Right lobe of liver (tissue), 6 donors: ENCODE measurements at regions not wholly inside any gene's neighbourhood (a gene's known extent, or its start where the extent isn't known, plus 50 kb on each side); places are given as distances from the start of the nearest gene placed in this dataset.

Experiments
- ATAC-seq, 4 donors: fragments of 200-7000 bp; cut with Tn5 transposase; one replicate each; pipeline ENCODE4 v1.9.1; 2020; ENCODE audit warnings: mild to moderate bottlenecking in 4 of 4, moderate library complexity in 4 of 4
- DNase-seq, 3 donors: peaks; one replicate each; pipeline ENCODE4 v3.0.0-alpha.2; 2020
- H3K27ac ChIP-seq, 3 donors: fragments of 200-600 bp; one replicate each; pipeline ENCODE4 v1.8.0; 2022
- H3K27me3 ChIP-seq, 2 donors: fragments of 200-600 bp; one replicate each; pipeline ENCODE4 v1.8.0; 2022
- H3K36me3 ChIP-seq, 4 donors: fragments of 200-600 bp; sonication (generic) in 1 of 4; one replicate each; pipeline versions ENCODE4 v1.5.1 to v1.8.0; 2017 to 2022; ENCODE audit warnings: control low read depth in 1 of 4
- H3K4me1 ChIP-seq, 4 donors: fragments of 200-600 bp; sonication (generic) in 1 of 4; one replicate each; pipeline versions ENCODE4 v1.5.1 to v1.8.0; 2017 to 2022; ENCODE audit warnings: control low read depth in 1 of 4
- H3K4me3 ChIP-seq, 3 donors: fragments of 200-600 bp; one replicate each; pipeline ENCODE4 v1.8.0; 2022
- H3K9me3 ChIP-seq, 4 donors: fragments of 200-600 bp; sonication (generic) in 1 of 4; one replicate each; pipeline versions ENCODE4 v1.5.1 to v1.8.0; 2017 to 2022; ENCODE audit warnings: control low read depth in 1 of 4
- POLR2A ChIP-seq: fragments of 450-650 bp; IDR thresholded peaks from one replicate; pipeline ENCODE4 v1.6.1; 2017; ENCODE audit warnings: antibody characterized with exemption, mild to moderate bottlenecking
- WGBS: methylation state at CpG from one replicate; pipeline ENCODE4 v1.1.6; 2018; ENCODE audit warnings: low coverage, low lambda C conversion rate; ENCODE audit not compliant: insufficient coverage; ENCODE audit errors: missing lambda C conversion rate; 5-methylcytosine and 5-hydroxymethylcytosine counted together
- intact Hi-C, 2 donors: fragments of 100-400 bp; cut with DNase I; formaldehyde crosslinking; loops; one replicate each; pipeline versions ENCODE4 v1.11.2 to v1.14.1; 2022
- TF ChIP-seq, protein P1 (sequence below), 4 donors: fragments of 200-600 bp in 3 of 4; fragments of 450-650 bp in 1 of 4; IDR thresholded peaks; one replicate each; pipeline versions ENCODE4 v1.5.1 to v1.8.0; 2016 to 2022; ENCODE audit warnings: antibody characterized with exemption in 4 of 4, mild to moderate bottlenecking in 2 of 4
- donor health status: DM: no; HTN: yes; CAD: no.
- donor health status: DM: no; HTN: no; CAD: no.
- donor health status: DM: no; HTN: no; CAD: no.
- donor health status: DM: no; HTN: yes; CAD: no.
- donor health status: DM: no; HTN: yes; CAD: no.

GRCh38 chr6:126867641-126868040, 250.8 kb upstream of the RSPO3 start:
- H3K9me3 ChIP-seq: no peaks in the 10 kb centered on the region
- H3K27ac ChIP-seq: no peak overlapping the region
- ATAC-seq (no peak), DNase-seq (no peak)
- intact Hi-C loops: no loop called here
- H3K27me3 ChIP-seq: no peaks in the 10 kb centered on the region
- no peaks in the 10 kb centered on the region for H3K36me3 ChIP-seq
- no peaks in the 10 kb centered on the region for H3K4me1 ChIP-seq
- no peak overlapping the region for H3K4me3 ChIP-seq
- TF ChIP-seq, protein P1, sequence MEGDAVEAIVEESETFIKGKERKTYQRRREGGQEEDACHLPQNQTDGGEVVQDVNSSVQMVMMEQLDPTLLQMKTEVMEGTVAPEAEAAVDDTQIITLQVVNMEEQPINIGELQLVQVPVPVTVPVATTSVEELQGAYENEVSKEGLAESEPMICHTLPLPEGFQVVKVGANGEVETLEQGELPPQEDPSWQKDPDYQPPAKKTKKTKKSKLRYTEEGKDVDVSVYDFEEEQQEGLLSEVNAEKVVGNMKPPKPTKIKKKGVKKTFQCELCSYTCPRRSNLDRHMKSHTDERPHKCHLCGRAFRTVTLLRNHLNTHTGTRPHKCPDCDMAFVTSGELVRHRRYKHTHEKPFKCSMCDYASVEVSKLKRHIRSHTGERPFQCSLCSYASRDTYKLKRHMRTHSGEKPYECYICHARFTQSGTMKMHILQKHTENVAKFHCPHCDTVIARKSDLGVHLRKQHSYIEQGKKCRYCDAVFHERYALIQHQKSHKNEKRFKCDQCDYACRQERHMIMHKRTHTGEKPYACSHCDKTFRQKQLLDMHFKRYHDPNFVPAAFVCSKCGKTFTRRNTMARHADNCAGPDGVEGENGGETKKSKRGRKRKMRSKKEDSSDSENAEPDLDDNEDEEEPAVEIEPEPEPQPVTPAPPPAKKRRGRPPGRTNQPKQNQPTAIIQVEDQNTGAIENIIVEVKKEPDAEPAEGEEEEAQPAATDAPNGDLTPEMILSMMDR (IDR thresholded peaks at IDR 0.05): no peak
- TF ChIP-seq POLR2A: no peak
- WGBS: 87% methylated on average over 3 of the region's 3 CpGs

- H3K4me1 ChIP-seq: no peaks in the 10 kb centered on the region
These were observed 245.1 kb upstream of the RSPO3 start for GRCh38 chr6:126873351-126873750.

GRCh38 chr6:126873791-126874190, 244.7 kb upstream of the RSPO3 start:
- H3K4me1 ChIP-seq: no peaks in the 10 kb centered on the region
- no peak overlapping the region for H3K4me3 ChIP-seq
- TF ChIP-seq POLR2A: no peak
- TF ChIP-seq, protein P1 (IDR thresholded peaks at IDR 0.05): no peak
- WGBS: 44% methylated on average over 1 of the region's 1 CpG
- DNase-seq (no peak), ATAC-seq (no peak)
- no peaks in the 10 kb centered on the region for H3K36me3 ChIP-seq
- no peaks in the 10 kb centered on the region for H3K9me3 ChIP-seq
- H3K27ac ChIP-seq: no peak overlapping the region
- intact Hi-C loops: no loop called here
- H3K27me3 ChIP-seq: no peaks in the 10 kb centered on the region

More at GRCh38 chr6:126873351-126873750, 245.1 kb upstream of the RSPO3 start:
- no peaks in the 10 kb centered on the region for H3K9me3 ChIP-seq
- intact Hi-C loops: no loop called here
- DNase-seq (no peak), ATAC-seq (no peak)
- H3K4me3 ChIP-seq: no peak overlapping the region
- TF ChIP-seq POLR2A: no peak
- TF ChIP-seq, protein P1 (IDR thresholded peaks at IDR 0.05): no peak
- H3K36me3 ChIP-seq: no peaks in the 10 kb centered on the region
- no peaks in the 10 kb centered on the region for H3K27me3 ChIP-seq
- no peak overlapping the region for H3K27ac ChIP-seq

DNA sequence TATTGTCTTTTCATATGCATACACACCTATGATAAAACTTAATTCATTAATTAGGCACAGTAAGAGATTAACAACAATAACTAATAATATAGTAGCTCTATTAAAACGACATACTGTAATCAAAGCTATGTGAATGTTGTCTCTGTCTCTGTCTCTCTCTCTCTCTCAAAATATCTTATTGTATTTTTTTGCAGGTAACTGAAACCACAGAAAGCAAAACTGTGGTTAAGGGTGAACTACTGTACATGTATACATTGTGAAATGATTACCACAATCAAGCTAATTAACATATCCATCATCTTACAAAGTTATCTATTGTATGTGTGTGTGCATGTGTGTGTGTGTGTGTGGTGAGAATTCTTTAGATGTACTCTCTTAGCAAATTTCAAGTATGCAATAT, 242.0 kb upstream of the RSPO3 start:
- 17% methylated on average over 1 of the region's 1 CpG for WGBS
- intact Hi-C loops: no loop called here

More for the DNA sequence above, 242.0 kb upstream of the RSPO3 start:
- no peak for ATAC-seq
- no peak overlapping the region for H3K27ac ChIP-seq
- no peak for DNase-seq
- no peaks in the 10 kb centered on the region for H3K4me1 ChIP-seq
- H3K27me3 ChIP-seq: no peaks in the 10 kb centered on the region
- H3K36me3 ChIP-seq: no peaks in the 10 kb centered on the region
- no peak for TF ChIP-seq POLR2A
- TF ChIP-seq, protein P1 (IDR thresholded peaks at IDR 0.05): no peak
- no peak overlapping the region for H3K4me3 ChIP-seq
- no peaks in the 10 kb centered on the region for H3K9me3 ChIP-seq
